Bronchial epithelial cell (primary cell): ENCODE measurements at regions not wholly inside any gene's neighbourhood (a gene's known extent, or its start where the extent isn't known, plus 50 kb on each side); places are given as distances from the start of the nearest gene placed in this dataset.

ENCODE experiments used
- DNase-seq: peaks from one replicate; pipeline ENCODE4 v3.0.0-alpha.2; 2010; ENCODE audit warnings: low read depth
- FAIRE-seq: peaks from 2 replicates; lab custom pipeline; 2011; peaks lifted over from hg19 to GRCh38; lab: Jason Lieb, UNC
- H3K27me3 ChIP-seq: 2 replicates; pipeline ENCODE4 v1.5.1; 2011; ENCODE audit warnings: low read length; ENCODE audit not compliant: control insufficient read depth, insufficient read depth
- H3K36me3 ChIP-seq: 2 replicates; pipeline ENCODE4 v1.5.1; 2011; ENCODE audit warnings: low read length; ENCODE audit not compliant: control insufficient read depth, insufficient read depth
- H3K4me3 ChIP-seq: 2 replicates; pipeline ENCODE4 v1.5.1; 2011; ENCODE audit warnings: mild to moderate bottlenecking, low read depth, low read length, control low read depth
- CTCF ChIP-seq: IDR thresholded peaks from 2 replicates; pipeline ENCODE4 v1.5.1; 2011; ENCODE audit warnings: mild to moderate bottlenecking, moderate library complexity, low read length, control low read depth, inconsistent platforms; ENCODE audit not compliant: insufficient read depth, severe bottlenecking

DNA sequence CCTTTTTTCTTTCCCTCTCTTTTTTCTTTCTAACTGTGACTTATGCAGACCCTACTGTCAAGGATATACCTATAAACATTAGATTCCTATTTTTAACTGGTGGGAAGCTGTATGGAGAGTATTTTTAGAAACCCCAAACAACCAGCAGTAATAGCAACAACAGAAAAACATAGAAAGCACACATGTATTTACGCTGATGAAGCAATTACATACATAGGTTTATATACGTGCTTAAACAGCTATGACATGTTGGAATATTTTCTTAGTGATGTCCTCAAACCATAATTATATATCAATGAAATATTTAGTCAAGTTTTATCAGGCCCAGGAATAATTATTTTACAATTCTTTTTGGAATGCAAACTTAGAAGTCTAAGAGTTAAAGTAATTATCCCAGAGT is 294.3 kb upstream of the SOX4 start:
- no peak overlapping the region for H3K4me3 ChIP-seq
- FAIRE-seq (no peak), DNase-seq (no peak)
- no peaks in the 10 kb centered on the region for H3K36me3 ChIP-seq
- no peak for TF ChIP-seq CTCF
- H3K27me3 ChIP-seq, result no peaks in the 10 kb centered on the region

- Histone ChIP-seq H3K36me3 (no peaks in the 10 kb centered on the region), H3K4me3 (no peak overlapping the region), H3K27me3 (no peaks in the 10 kb centered on the region)
- DNase-seq (no peak), FAIRE-seq (no peak)
- no peak for TF ChIP-seq CTCF
Measured at GRCh38 chr6:21300439-21300838, 293.1 kb upstream of the SOX4 start.

- FAIRE-seq, result no peak
- peak; percentile 60 for DNase-seq
- no peak overlapping the region for H3K4me3 ChIP-seq
- no peaks in the 10 kb centered on the region for H3K27me3 ChIP-seq
- no peaks in the 10 kb centered on the region for H3K36me3 ChIP-seq
- TF ChIP-seq CTCF, result peak; percentile 13
Measured at GRCh38 chr6:21305893-21306332, 287.6 kb upstream of the SOX4 start.

DNA sequence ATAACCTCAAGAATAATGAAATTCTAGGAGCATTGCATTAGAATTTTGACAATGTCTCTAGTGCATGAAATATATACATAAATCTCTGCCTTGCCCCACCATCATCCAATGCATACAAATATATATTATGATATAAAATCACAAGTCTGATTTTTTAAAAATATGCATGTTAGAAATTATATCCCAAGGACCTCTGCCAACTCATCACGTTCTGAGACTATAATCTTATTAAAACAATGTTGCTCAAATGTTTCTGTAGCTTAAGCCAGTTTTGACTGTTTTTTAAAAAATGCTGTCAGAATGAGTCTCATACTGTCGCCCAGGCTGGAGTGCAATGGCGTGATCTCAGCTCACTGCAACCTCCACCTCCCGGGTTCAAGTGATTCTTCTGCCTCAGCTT is 287.0 kb upstream of the SOX4 start:
- no peaks in the 10 kb centered on the region for H3K27me3 ChIP-seq
- H3K4me3 ChIP-seq, result no peak overlapping the region
- TF ChIP-seq CTCF, result no peak
- H3K36me3 ChIP-seq, result no peaks in the 10 kb centered on the region
- DNase-seq (no peak), FAIRE-seq (no peak)

DNA sequence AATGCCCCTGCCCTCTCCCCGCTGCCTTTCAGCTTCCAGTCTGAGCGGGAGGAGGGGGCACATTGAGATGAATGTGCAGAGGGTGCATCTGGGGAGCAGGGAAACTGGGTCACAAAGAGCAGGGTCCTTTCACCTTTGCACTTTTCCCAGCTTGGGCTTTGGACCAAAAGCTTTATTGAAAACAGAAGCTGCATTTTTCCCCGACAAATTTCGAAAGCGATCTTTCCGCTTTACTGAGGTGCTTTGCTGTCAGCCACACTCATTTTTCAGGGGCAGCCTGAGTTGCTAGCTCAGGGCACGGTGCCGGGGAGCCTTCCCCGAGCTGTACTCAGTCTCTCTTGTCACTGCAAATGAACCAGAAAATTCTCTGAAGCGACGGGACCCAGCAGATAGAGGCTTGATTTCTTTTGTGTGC is 283.7 kb upstream of the SOX4 start:
- Histone ChIP-seq H3K4me3 (no peak overlapping the region), H3K27me3 (no peaks in the 10 kb centered on the region), H3K36me3 (no peaks in the 10 kb centered on the region)
- DNase-seq (no peak), FAIRE-seq (no peak)
- no peak for TF ChIP-seq CTCF

DNA sequence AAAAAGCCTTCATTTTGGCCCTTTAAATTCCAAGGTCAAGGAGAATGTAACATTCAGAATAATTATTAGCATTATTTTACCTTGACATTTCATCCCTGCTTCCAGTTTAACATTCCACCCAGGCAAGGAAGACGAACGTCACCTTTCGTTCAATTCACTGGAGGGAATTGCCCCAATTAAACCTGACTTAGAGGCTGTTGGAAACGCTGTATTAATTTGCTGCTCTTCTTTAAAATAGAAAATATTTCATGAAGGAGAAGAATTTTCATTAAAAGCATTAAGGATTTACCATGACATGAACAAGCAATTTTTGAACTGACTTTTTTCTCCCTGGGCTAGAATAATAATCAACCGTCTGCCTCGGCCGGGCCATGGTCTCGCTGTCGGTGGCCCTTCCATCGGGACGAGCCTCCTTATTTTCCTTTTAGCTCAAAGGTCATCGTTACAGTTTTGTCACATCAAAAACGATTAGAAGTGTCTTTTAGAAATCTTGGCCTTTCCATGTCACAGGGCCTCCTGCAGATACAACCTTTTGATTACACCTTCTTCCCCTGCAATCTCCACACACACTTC is 282.9 kb upstream of the SOX4 start:
- FAIRE-seq (no peak), DNase-seq (no peak)
- Histone ChIP-seq H3K27me3 (no peaks in the 10 kb centered on the region), H3K4me3 (no peak overlapping the region), H3K36me3 (no peaks in the 10 kb centered on the region)
- no peak for TF ChIP-seq CTCF
